ENCODE measurements at regions not wholly inside any gene's neighbourhood (a gene's known extent, or its start where the extent isn't known, plus 50 kb on each side); places are given as distances from the start of the nearest gene placed in this dataset.

DNA sequence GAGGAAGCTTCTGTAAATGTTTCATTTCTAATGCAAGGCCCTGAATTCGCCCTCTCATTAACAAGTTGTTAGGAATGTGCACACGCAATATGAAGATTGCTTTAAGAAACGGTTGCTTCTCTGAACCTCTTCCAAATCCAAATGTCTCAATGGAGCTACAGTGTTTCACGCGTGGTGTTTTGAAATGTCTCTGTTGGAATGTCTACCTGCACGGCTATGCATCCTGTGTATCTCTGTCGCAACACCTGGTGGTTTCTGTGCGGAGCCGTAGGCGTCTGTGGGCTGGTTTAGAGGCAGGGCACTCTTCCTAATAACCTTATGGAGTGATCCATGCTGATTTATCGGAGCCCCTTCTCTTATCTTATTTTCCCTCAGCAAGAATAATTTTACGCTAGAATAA is 1584.2 kb upstream of the SLC10A2 start:
- Histone ChIP-seq H3K4me3 (replicated peaks; ENCODE audit: low read depth, low read length) (no peak overlapping the region), H3K36me3 (ENCODE audit: control insufficient read depth, insufficient read depth, low read length) (no peaks in the 10 kb centered on the region), H3K27me3 (replicated peaks; ENCODE audit: control insufficient read depth, insufficient read depth, low read length) (no peaks in the 10 kb centered on the region)
- TF ChIP-seq, protein P1, sequence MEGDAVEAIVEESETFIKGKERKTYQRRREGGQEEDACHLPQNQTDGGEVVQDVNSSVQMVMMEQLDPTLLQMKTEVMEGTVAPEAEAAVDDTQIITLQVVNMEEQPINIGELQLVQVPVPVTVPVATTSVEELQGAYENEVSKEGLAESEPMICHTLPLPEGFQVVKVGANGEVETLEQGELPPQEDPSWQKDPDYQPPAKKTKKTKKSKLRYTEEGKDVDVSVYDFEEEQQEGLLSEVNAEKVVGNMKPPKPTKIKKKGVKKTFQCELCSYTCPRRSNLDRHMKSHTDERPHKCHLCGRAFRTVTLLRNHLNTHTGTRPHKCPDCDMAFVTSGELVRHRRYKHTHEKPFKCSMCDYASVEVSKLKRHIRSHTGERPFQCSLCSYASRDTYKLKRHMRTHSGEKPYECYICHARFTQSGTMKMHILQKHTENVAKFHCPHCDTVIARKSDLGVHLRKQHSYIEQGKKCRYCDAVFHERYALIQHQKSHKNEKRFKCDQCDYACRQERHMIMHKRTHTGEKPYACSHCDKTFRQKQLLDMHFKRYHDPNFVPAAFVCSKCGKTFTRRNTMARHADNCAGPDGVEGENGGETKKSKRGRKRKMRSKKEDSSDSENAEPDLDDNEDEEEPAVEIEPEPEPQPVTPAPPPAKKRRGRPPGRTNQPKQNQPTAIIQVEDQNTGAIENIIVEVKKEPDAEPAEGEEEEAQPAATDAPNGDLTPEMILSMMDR (IDR thresholded peaks at IDR 0.05; ENCODE audit: insufficient read depth, low read length, poor library complexity, severe bottlenecking), result no peak
- DNase-seq (ENCODE audit: extremely low read depth, insufficient read length), result no peak

DNA sequence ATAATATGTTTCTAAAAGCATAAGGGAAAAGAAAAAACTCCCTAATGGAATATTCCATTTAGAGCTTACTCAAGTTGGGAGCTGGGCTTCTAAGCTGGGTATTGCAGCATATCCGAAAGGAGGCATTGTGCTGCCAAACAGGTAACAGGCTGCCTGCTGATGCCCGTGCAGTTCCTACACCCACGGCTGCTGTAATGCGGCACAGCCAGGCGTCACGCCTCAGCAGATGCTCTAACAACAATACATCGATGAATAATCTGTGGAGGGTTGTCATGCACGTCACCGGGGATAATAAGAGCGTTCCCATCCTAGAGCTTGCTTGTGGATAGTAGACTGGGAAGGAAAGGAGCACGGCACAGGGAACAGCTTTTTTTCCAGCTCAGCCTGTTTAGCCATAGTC is 1582.1 kb upstream of the SLC10A2 start:
- DNase-seq (ENCODE audit: extremely low read depth, insufficient read length), result no peak
- Histone ChIP-seq H3K27me3 (replicated peaks; ENCODE audit: control insufficient read depth, insufficient read depth, low read length) (no peaks in the 10 kb centered on the region), H3K4me3 (replicated peaks; ENCODE audit: low read depth, low read length) (no peak overlapping the region), H3K36me3 (ENCODE audit: control insufficient read depth, insufficient read depth, low read length) (no peaks in the 10 kb centered on the region)
- TF ChIP-seq, protein P1 (IDR thresholded peaks at IDR 0.05; ENCODE audit: insufficient read depth, low read length, poor library complexity, severe bottlenecking), result no peak

DNA sequence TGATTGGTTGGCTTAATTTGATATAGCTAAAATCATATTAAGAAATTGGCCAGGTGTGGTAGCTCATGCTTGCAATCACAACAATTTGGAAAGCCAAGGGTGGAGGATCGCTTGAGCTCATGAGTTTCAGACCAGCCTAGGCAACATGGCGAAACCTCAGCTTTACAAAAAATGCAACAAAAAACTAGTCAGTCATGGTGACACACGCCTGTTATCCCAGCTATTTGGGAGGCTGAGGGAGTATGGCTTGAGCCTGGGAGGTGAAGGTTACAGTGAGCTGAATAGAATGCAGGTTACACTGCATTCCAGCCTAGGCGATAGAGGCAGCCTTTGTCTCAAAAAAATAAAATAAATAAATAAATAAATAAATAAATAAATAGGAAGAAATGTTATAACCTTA is 1579.6 kb upstream of the SLC10A2 start:
- DNase-seq (ENCODE audit: extremely low read depth, insufficient read length), result no peak
- H3K4me3 ChIP-seq (replicated peaks; ENCODE audit: low read depth, low read length), result no peak overlapping the region
- H3K36me3 ChIP-seq (ENCODE audit: control insufficient read depth, insufficient read depth, low read length), result no peaks in the 10 kb centered on the region
- TF ChIP-seq, protein P1 (IDR thresholded peaks at IDR 0.05; ENCODE audit: insufficient read depth, low read length, poor library complexity, severe bottlenecking), result no peak
- no peaks in the 10 kb centered on the region for H3K27me3 ChIP-seq (replicated peaks; ENCODE audit: control insufficient read depth, insufficient read depth, low read length)

DNA sequence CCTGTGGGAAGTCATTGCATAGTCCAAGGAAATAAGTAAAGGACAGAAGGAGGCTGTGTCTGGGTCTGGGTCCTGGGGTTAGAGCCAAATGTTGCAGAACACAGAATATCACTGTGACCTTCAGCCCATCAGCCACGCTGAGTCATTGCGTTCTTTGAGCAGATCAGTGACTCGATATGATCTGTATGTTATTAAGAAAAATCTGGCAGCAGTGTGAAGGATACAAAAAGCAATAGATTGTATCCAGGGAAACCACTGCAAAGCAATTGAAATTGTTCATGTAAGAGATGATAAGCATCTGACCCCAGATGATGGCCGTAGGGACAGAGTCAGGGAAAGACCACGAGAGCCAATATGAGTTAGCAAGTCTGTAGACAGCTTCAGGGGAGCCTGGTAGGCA is 1575.1 kb upstream of the SLC10A2 start:
- no peak overlapping the region for H3K4me3 ChIP-seq (replicated peaks; ENCODE audit: low read depth, low read length)
- TF ChIP-seq, protein P1 (IDR thresholded peaks at IDR 0.05; ENCODE audit: insufficient read depth, low read length, poor library complexity, severe bottlenecking), result no peak
- DNase-seq (ENCODE audit: extremely low read depth, insufficient read length), result no peak
- no peaks in the 10 kb centered on the region for H3K27me3 ChIP-seq (replicated peaks; ENCODE audit: control insufficient read depth, insufficient read depth, low read length)
- no peaks in the 10 kb centered on the region for H3K36me3 ChIP-seq (ENCODE audit: control insufficient read depth, insufficient read depth, low read length)

DNA sequence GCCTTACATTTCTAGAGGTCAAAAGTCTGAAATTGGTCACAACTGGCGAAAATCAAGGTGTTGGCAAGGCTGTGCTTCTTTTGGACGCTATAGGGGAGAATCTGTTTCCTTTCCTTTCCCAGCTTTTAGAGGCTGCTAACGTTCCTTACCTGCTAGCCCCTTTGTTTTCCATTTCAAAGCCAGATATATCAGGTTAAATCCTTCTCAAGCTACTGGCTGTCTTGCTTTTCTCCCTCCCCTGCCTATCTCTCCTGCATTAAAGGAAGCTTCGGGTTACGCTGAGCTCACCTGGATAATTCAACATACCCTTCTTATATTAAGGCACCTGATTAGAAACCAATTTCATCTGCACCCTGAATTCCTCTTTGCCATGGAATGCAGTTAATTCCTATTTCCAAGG is 1569.7 kb upstream of the SLC10A2 start:
- no peaks in the 10 kb centered on the region for H3K27me3 ChIP-seq (replicated peaks; ENCODE audit: control insufficient read depth, insufficient read depth, low read length)
- DNase-seq (ENCODE audit: extremely low read depth, insufficient read length), result no peak
- TF ChIP-seq, protein P1 (IDR thresholded peaks at IDR 0.05; ENCODE audit: insufficient read depth, low read length, poor library complexity, severe bottlenecking), result no peak
- no peaks in the 10 kb centered on the region for H3K36me3 ChIP-seq (ENCODE audit: control insufficient read depth, insufficient read depth, low read length)
- H3K4me3 ChIP-seq (replicated peaks; ENCODE audit: low read depth, low read length), result no peak overlapping the region

DNA sequence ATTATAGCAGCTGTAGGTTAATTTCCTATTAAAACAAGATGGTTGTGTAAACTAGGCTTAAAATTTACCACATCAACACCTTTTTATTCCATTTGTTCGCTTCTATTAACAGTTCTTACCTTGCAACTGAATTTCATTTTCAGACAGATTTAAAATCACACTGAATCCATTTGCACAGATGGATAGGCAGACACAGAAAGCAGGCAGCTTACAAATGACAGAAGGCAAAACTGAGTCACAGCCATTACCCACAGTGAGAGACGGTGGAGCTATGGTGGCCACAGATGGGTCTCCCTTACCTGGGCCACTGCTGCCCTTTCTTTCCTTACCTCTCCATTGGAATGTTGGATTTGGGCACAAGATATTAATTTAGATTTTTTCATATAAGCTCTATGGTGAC is 1567.8 kb upstream of the SLC10A2 start:
- no peaks in the 10 kb centered on the region for H3K27me3 ChIP-seq (replicated peaks; ENCODE audit: control insufficient read depth, insufficient read depth, low read length)
- TF ChIP-seq, protein P1 (IDR thresholded peaks at IDR 0.05; ENCODE audit: insufficient read depth, low read length, poor library complexity, severe bottlenecking), result no peak
- no peaks in the 10 kb centered on the region for H3K36me3 ChIP-seq (ENCODE audit: control insufficient read depth, insufficient read depth, low read length)

More for the DNA sequence above, 1567.8 kb upstream of the SLC10A2 start:
- H3K4me3 ChIP-seq (replicated peaks; ENCODE audit: low read depth, low read length), result no peak overlapping the region
- DNase-seq (ENCODE audit: extremely low read depth, insufficient read length), result no peak
